NCI-H2029 treated with DMSO at 0.1 percent for 48 hours (cell line): ENCODE measurements at regions not wholly inside any gene's neighbourhood (a gene's known extent, or its start where the extent isn't known, plus 50 kb on each side); places are given as distances from the start of the nearest gene placed in this dataset.
A peak's percentile ranks its signal among the peaks of the same experiment; 100 is the strongest.

ENCODE experiments used
- DNase-seq: peaks from one replicate; lab custom pipeline; 2025; lab: John Stamatoyannopoulos, UW

- peak; percentile 32 for DNase-seq
Measured at GRCh38 chr10:78774999-78775711, 293.6 kb upstream of the ZMIZ1 start.

GRCh38 chr10:78775891-78776290 lies 292.9 kb upstream of the ZMIZ1 start:
- DNase-seq, result no peak

GRCh38 chr10:78776756-78777155 lies 292.0 kb upstream of the ZMIZ1 start:
- no peak for DNase-seq

GRCh38 chr10:78777466-78777865 lies 291.3 kb upstream of the ZMIZ1 start:
- no peak for DNase-seq

- no peak for DNase-seq
Measured at GRCh38 chr10:78777867-78778266, 290.9 kb upstream of the ZMIZ1 start.

GRCh38 chr10:78778444-78779338 lies 290.1 kb upstream of the ZMIZ1 start:
- DNase-seq, result no peak

GRCh38 chr10:78779339-78779955 lies 289.3 kb upstream of the ZMIZ1 start:
- no peak for DNase-seq

- DNase-seq, result no peak
Measured at GRCh38 chr10:78780551-78780961, 288.2 kb upstream of the ZMIZ1 start.

- no peak for DNase-seq
Measured at GRCh38 chr10:78781251-78781913, 287.4 kb upstream of the ZMIZ1 start.

GRCh38 chr10:78781991-78782390 lies 286.8 kb upstream of the ZMIZ1 start:
- DNase-seq, result no peak

GRCh38 chr10:78782441-78782840 lies 286.3 kb upstream of the ZMIZ1 start:
- DNase-seq, result no peak

- DNase-seq, result no peak
Measured at GRCh38 chr10:78783753-78784152, 285.0 kb upstream of the ZMIZ1 start.

- DNase-seq, result no peak
Measured at GRCh38 chr10:78784546-78784945, 284.2 kb upstream of the ZMIZ1 start.

GRCh38 chr10:78785066-78785465 lies 283.7 kb upstream of the ZMIZ1 start:
- no peak for DNase-seq

- DNase-seq, result no peak
Measured at GRCh38 chr10:78785991-78786390, 282.8 kb upstream of the ZMIZ1 start.

GRCh38 chr10:78787125-78787524 lies 281.6 kb upstream of the ZMIZ1 start:
- DNase-seq, result no peak

- DNase-seq, result no peak
Measured at GRCh38 chr10:78794736-78795455, 273.9 kb upstream of the ZMIZ1 start.

- no peak for DNase-seq
Measured at GRCh38 chr10:78798976-78799730, 269.6 kb upstream of the ZMIZ1 start.

- no peak for DNase-seq
Measured at GRCh38 chr10:78800006-78800405, 268.8 kb upstream of the ZMIZ1 start.

- no peak for DNase-seq
Measured at GRCh38 chr10:78800535-78801320, 268.0 kb upstream of the ZMIZ1 start.
